Upper lobe of left lung (tissue), 6 donors: ENCODE measurements at regions not wholly inside any gene's neighbourhood (a gene's known extent, or its start where the extent isn't known, plus 50 kb on each side); places are given as distances from the start of the nearest gene placed in this dataset.

ENCODE experiments used
- ATAC-seq, 2 donors: fragments of 200-7000 bp; cut with Tn5 transposase; one replicate each; pipeline ENCODE4 v1.9.1; 2022; ENCODE audit warnings: mild to moderate bottlenecking in 2 of 2, moderate library complexity in 2 of 2; ENCODE audit not compliant: low FRiP score in 2 of 2
- DNase-seq, 2 donors: peaks; one replicate each; pipeline ENCODE4 v3.0.0-alpha.2; 2019 to 2020
- H3K27ac ChIP-seq, 4 donors: fragments of 200-600 bp; sonication (generic); one replicate each; pipeline ENCODE4 v1.5.1; 2016 to 2019
- H3K27me3 ChIP-seq, 4 donors: fragments of 200-600 bp; sonication (generic); one replicate each; pipeline ENCODE4 v1.5.1; 2017 to 2019
- H3K36me3 ChIP-seq, 4 donors: fragments of 200-600 bp; sonication (generic); one replicate each; pipeline ENCODE4 v1.5.1; 2016 to 2019
- H3K4me1 ChIP-seq, 4 donors: fragments of 200-600 bp; sonication (generic); one replicate each; pipeline ENCODE4 v1.5.1; 2018 to 2019
- H3K4me3 ChIP-seq, 4 donors: fragments of 200-600 bp; sonication (generic); one replicate each; pipeline ENCODE4 v1.5.1; 2017 to 2019; ENCODE audit warnings: mild to moderate bottlenecking in 2 of 4, moderate library complexity in 1 of 4
- H3K9me3 ChIP-seq, 4 donors: fragments of 200-600 bp; sonication (generic); one replicate each; pipeline ENCODE4 v1.5.1; 2018 to 2019
- CTCF ChIP-seq, 6 experiments: fragments of 450-650 bp in 4 of 6; fragments of 200-600 bp in 2 of 6; sonication (generic) in 2 of 6; IDR thresholded peaks; one replicate each; pipeline ENCODE4 v1.5.1; 2016 to 2019; ENCODE audit warnings: antibody characterized with exemption in 6 of 6
- EP300 ChIP-seq, 4 donors: sonication (generic); formaldehyde crosslinking; IDR thresholded peaks; one replicate each; pipeline ENCODE4 v1.5.1; 2017; ENCODE audit warnings: antibody characterized with exemption in 4 of 4, control low read depth in 2 of 4
- POLR2A ChIP-seq, 4 donors: fragments of 450-650 bp; IDR thresholded peaks; one replicate each; pipeline ENCODE4 v1.5.1; 2016 to 2017; ENCODE audit warnings: antibody characterized with exemption in 4 of 4, mild to moderate bottlenecking in 2 of 4
- POLR2AphosphoS5 ChIP-seq, 2 donors: sonication (generic); formaldehyde crosslinking; IDR thresholded peaks; one replicate each; pipeline ENCODE4 v1.5.1; 2017; ENCODE audit warnings: antibody characterized with exemption in 2 of 2
- WGBS, 2 donors: methylation state at CpG; one replicate each; pipeline ENCODE4 v1.1.5; 2017 to 2018; 5-methylcytosine and 5-hydroxymethylcytosine counted together
- donor health status: DM: no; HTN: no; CAD: no; lungs with moderate emphysema.
- donor health status: DM: no; HTN: yes; CAD: no; lungs with severe emphysema.

GRCh38 chr5:29085142-29085541, 2046.8 kb upstream of the CDH9 start:
- DNase-seq (no peak), ATAC-seq (no peak)
- H3K36me3 ChIP-seq, result no peaks in the 10 kb centered on the region
- H3K4me3 ChIP-seq, result no peak overlapping the region
- TF ChIP-seq EP300 (IDR thresholded peaks at IDR 0.05) (no peak), POLR2AphosphoS5 (IDR thresholded peaks at IDR 0.05) (no peak), CTCF (IDR thresholded peaks at IDR 0.05) (no peak), POLR2A (IDR thresholded peaks at IDR 0.05) (no peak)
- no peak overlapping the region for H3K27ac ChIP-seq
- WGBS, 2 donors, result 76 to 78% methylated on average over 2 of the region's 2 CpGs
- no peaks in the 10 kb centered on the region for H3K27me3 ChIP-seq
- no peaks in the 10 kb centered on the region for H3K9me3 ChIP-seq
- no peaks in the 10 kb centered on the region for H3K4me1 ChIP-seq

GRCh38 chr5:29079771-29080170, 2041.4 kb upstream of the CDH9 start:
- no peaks in the 10 kb centered on the region for H3K27me3 ChIP-seq
- 59 to 67% methylated on average over 3 of the region's 3 CpGs for WGBS, 2 donors
- no peaks in the 10 kb centered on the region for H3K9me3 ChIP-seq
- ATAC-seq (no peak), DNase-seq (no peak)
- no peak overlapping the region for H3K4me3 ChIP-seq
- no peak overlapping the region for H3K27ac ChIP-seq
- no peaks in the 10 kb centered on the region for H3K36me3 ChIP-seq
- H3K4me1 ChIP-seq, result no peaks in the 10 kb centered on the region
- no peak for TF ChIP-seq CTCF (IDR thresholded peaks at IDR 0.05)
- no peak for TF ChIP-seq EP300 (IDR thresholded peaks at IDR 0.05)
- no peak for TF ChIP-seq POLR2AphosphoS5 (IDR thresholded peaks at IDR 0.05)
- no peak for TF ChIP-seq POLR2A (IDR thresholded peaks at IDR 0.05)

GRCh38 chr5:29077451-29077850, 2039.1 kb upstream of the CDH9 start:
- TF ChIP-seq POLR2A (IDR thresholded peaks at IDR 0.05), result no peak
- TF ChIP-seq EP300 (IDR thresholded peaks at IDR 0.05), result no peak
- no peak for TF ChIP-seq CTCF (IDR thresholded peaks at IDR 0.05)
- TF ChIP-seq POLR2AphosphoS5 (IDR thresholded peaks at IDR 0.05), result no peak
- Histone ChIP-seq H3K4me1 (no peaks in the 10 kb centered on the region), H3K27ac (no peak overlapping the region), H3K4me3 (no peak overlapping the region), H3K27me3 (no peaks in the 10 kb centered on the region), H3K36me3 (no peaks in the 10 kb centered on the region), H3K9me3 (no peaks in the 10 kb centered on the region)
- no peak for DNase-seq
- WGBS, 2 donors, result 52 to 64% methylated on average over 5 of the region's 5 CpGs
- no peak for ATAC-seq

GRCh38 chr5:29069104-29069402, 2030.7 kb upstream of the CDH9 start:
- H3K27ac ChIP-seq, result no peak overlapping the region
- DNase-seq, result no peak
- 85% methylated on average over 2 of the region's 2 CpGs; no CpG with 5 or more reads in 1 of the 2 donors for WGBS, 2 donors
- no peaks in the 10 kb centered on the region for H3K36me3 ChIP-seq
- H3K4me3 ChIP-seq, result no peak overlapping the region
- no peaks in the 10 kb centered on the region for H3K27me3 ChIP-seq
- H3K9me3 ChIP-seq, result no peaks in the 10 kb centered on the region
- TF ChIP-seq POLR2AphosphoS5 (IDR thresholded peaks at IDR 0.05), result no peak
- no peak for TF ChIP-seq CTCF (IDR thresholded peaks at IDR 0.05)
- no peak for TF ChIP-seq EP300 (IDR thresholded peaks at IDR 0.05)
- TF ChIP-seq POLR2A (IDR thresholded peaks at IDR 0.05), result no peak
- no peaks in the 10 kb centered on the region for H3K4me1 ChIP-seq
- ATAC-seq, result no peak

- ATAC-seq, result no peak
- Histone ChIP-seq H3K36me3 (no peaks in the 10 kb centered on the region), H3K27me3 (no peaks in the 10 kb centered on the region), H3K27ac (no peak overlapping the region), H3K4me3 (no peak overlapping the region), H3K9me3 (no peaks in the 10 kb centered on the region), H3K4me1 (no peaks in the 10 kb centered on the region)
- WGBS, 2 donors, result 82 to 88% methylated on average over 1 of the region's 1 CpG
- DNase-seq, result no peak
- no peak for TF ChIP-seq CTCF (IDR thresholded peaks at IDR 0.05)
- TF ChIP-seq EP300 (IDR thresholded peaks at IDR 0.05), result no peak
- no peak for TF ChIP-seq POLR2A (IDR thresholded peaks at IDR 0.05)
- no peak for TF ChIP-seq POLR2AphosphoS5 (IDR thresholded peaks at IDR 0.05)
These were observed 2023.0 kb upstream of the CDH9 start for GRCh38 chr5:29061381-29061780.
